HG02588 (cell line): ENCODE measurements at regions not wholly inside any gene's neighbourhood (a gene's known extent, or its start where the extent isn't known, plus 50 kb on each side); places are given as distances from the start of the nearest gene placed in this dataset.
"Not testable (repeated sequence)": the region's sequence is repeated elsewhere in the genome, so short reads cannot be mapped to it uniquely, and the experiment has no call there.

Source experiments
- ATAC-seq: cut with Tn5 transposase; IDR thresholded peaks from one replicate; pipeline ENCODE4 v1.9.1; 2021; ENCODE audit warnings: mild to moderate bottlenecking, moderate library complexity; ENCODE audit not compliant: unreplicated experiment

- no peak for ATAC-seq
Measured at GRCh38 chr2:7861910-7862702, 819.8 kb upstream of the ID2 start.

GRCh38 chr2:7866104-7866503, 815.8 kb upstream of the ID2 start:
- ATAC-seq: no peak

GRCh38 chr2:7866825-7867224, 815.0 kb upstream of the ID2 start:
- no peak for ATAC-seq

- ATAC-seq: no peak
Measured at GRCh38 chr2:7867867-7868266, 814.0 kb upstream of the ID2 start.

DNA sequence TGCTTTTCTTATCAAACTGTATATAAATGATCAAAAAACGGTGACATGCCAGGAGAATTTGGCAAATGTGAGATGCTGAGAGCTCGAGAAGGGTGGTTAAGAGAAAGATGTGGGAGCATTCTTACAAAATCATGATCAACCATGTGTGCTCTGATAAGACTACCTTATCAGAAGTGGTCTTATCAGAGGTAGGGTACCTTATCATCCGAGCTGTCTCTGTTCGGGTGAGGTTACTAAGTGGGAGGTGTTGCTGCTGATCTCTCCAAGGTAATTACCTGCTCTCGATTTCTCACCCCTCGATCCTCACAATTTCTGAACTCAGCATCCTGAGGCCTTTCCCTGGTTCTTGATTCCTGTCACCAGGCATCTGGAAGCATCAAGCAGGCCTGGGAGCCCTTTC, 813.0 kb upstream of the ID2 start:
- ATAC-seq: no peak

GRCh38 chr2:7876445-7876844, 805.4 kb upstream of the ID2 start:
- not testable (repeated sequence) for ATAC-seq

- ATAC-seq: not testable (repeated sequence)
Measured at GRCh38 chr2:7878266-7878665, 803.6 kb upstream of the ID2 start.

- ATAC-seq: no peak
Measured at GRCh38 chr2:7878786-7879482, 802.9 kb upstream of the ID2 start.

DNA sequence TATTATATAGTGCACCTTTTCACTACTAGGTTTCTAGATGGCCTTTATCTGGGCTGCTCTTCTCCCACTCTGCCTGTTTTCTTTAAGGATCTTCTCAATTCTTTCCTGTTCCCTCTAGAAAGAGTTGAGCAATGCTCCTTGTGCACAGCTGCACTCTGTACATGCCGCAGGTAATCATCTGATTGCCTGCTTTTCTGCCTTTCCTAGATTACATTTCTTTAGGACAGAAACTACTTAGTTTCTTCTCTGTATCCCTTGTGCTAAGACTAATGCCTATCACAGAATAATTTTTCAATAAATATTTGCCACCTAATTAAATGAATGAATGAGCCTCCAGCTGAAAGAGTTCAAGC, 802.4 kb upstream of the ID2 start:
- ATAC-seq: no peak

- ATAC-seq: no peak
Measured at GRCh38 chr2:7880126-7880525, 801.7 kb upstream of the ID2 start.

GRCh38 chr2:7880566-7880965, 801.3 kb upstream of the ID2 start:
- ATAC-seq: no peak

- ATAC-seq: no peak
Measured at GRCh38 chr2:7881063-7881462, 800.8 kb upstream of the ID2 start.

GRCh38 chr2:7881466-7881865, 800.4 kb upstream of the ID2 start:
- no peak for ATAC-seq

DNA sequence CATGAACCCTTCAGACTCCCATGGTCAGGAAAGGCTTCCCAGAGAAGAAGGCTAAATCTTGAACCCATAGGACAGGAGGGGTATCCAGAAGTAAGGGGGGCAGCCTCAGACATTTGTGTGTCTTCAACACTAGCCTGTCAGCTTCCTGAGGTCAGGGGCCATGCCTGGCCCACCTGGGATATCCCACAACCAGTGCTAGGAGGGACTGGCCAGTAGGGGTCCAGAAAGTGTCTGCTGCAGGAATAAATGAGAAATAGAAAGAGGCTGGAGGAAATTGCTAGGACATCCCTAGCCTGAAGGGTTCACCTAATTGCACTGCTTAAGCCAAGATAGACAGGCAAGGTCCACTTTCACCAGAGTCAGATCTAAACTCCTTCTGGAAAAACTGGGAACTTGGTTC, 799.6 kb upstream of the ID2 start:
- no peak for ATAC-seq

DNA sequence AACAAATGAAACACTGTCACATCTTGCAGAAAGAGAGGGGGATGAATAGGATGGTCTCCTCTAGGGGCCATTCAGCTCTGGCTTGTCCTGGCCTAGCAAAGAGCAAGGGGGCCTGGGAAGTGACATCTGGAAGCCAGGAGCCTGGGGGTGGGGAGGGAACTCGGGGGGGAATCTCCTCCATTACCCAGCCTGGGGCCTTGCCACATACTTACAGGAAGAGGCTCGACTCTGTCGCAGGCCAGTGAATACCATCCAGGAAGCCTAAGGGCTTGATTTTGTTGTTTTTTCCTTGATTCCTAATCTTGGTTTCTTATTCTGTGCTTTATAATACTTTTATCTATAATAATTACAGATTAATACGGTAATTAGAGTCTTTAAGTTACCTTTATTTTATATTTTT, 797.5 kb upstream of the ID2 start:
- ATAC-seq: no peak

- no peak for ATAC-seq
Measured at GRCh38 chr2:7886666-7887065, 795.2 kb upstream of the ID2 start.

DNA sequence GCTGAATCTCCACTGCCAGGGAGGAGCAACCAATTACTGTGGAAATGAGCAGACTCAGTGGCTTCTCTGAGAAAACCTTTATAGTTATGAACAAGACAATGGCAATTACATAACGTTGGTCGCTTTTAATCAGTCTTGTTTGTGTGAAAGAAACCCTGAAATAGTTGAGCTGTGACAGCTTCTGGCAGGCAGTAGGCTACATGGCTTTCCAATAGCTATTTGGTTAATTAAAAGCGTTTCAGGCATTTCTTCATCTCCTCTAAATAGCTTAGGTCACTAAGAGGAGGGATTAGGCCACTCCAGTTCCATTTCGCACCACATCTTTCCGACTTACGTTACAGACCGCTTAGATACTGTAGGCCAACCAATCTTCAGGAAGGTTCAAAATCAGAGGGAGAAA, 794.4 kb upstream of the ID2 start:
- ATAC-seq: no peak

GRCh38 chr2:7888876-7889275, 793.0 kb upstream of the ID2 start:
- ATAC-seq: no peak

DNA sequence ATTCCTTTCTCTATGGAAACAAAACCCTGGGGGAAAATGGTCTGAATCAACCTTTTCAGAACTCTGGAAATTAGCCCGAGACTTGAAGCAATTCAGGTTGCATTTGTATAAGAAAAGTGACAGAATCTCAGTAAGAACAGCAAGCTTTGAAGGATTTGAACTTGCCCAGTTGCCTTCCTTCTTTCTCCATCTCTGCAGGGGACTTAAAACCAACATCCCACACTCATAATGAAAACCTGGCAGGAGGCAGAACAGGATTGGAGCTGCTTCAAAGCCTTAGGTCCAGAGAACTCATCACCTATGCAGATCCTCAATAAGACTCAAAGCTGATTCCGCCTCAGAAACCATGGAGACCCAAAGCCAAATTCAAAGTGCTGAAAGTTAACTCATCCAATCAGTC, 790.5 kb upstream of the ID2 start:
- no peak for ATAC-seq

GRCh38 chr2:7895289-7895688, 786.6 kb upstream of the ID2 start:
- no peak for ATAC-seq

GRCh38 chr2:7896940-7897487, 784.8 kb upstream of the ID2 start:
- ATAC-seq: no peak

DNA sequence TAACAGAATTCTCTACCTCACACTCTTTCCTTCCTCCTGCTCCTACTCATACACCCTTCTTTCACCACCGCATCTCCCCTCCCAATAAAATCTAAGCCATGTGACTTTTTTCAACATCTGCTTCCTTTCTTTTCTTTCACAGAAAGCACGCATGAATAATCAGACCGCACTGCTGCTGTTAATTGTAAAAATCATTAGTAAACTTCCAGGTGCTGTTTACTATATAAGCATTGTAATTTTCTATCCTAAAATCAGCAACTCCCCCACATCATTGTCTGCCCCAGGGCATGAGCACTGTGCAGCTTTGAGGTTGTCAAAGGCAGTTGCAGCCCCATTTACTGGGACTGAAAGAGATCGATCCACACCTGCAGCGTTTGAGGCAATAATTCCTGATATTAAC, 782.6 kb upstream of the ID2 start:
- no peak for ATAC-seq
